ENCODE measurements at regions not wholly inside any gene's neighbourhood (a gene's known extent, or its start where the extent isn't known, plus 50 kb on each side); places are given as distances from the start of the nearest gene placed in this dataset.

- ATAC-seq (no peak), DNase-seq (ENCODE audit: missing footprints) (no peak)
- intact Hi-C loops (cut with DNase I), result no loop called here
Measured at GRCh38 chr5:118778941-118779340, 209.4 kb downstream of the DTWD2 start.

GRCh38 chr5:118777189-118777736 is 211.1 kb downstream of the DTWD2 start:
- no peak for ATAC-seq
- intact Hi-C loops (cut with DNase I), result no loop called here
- DNase-seq (ENCODE audit: missing footprints), result no peak

DNA sequence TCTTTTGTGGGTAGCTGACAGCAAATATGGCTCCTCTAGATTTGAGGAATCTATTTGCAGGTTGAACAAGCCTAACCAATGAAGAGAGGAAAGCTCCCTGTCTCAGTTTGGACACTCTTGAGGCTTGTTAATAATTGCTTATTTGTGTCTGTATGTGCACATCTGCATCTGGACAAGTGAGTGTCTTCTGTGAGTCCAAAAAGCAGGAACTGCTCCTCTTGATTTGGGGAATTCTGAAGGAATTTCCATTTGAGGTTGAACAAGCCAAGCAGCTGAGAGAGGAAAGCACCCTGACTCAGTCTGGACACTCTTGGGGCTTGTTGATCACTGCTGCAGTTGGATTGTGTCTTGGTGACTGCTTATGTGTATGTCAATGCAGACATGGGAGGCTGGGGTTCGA is 211.6 kb downstream of the DTWD2 start:
- intact Hi-C loops (cut with DNase I), result no loop called here
- DNase-seq (ENCODE audit: missing footprints) (no peak), ATAC-seq (no peak)

GRCh38 chr5:118775790-118776499 is 212.4 kb downstream of the DTWD2 start:
- intact Hi-C loops (cut with DNase I), result no loop called here
- ATAC-seq (no peak), DNase-seq (ENCODE audit: missing footprints) (no peak)

DNA sequence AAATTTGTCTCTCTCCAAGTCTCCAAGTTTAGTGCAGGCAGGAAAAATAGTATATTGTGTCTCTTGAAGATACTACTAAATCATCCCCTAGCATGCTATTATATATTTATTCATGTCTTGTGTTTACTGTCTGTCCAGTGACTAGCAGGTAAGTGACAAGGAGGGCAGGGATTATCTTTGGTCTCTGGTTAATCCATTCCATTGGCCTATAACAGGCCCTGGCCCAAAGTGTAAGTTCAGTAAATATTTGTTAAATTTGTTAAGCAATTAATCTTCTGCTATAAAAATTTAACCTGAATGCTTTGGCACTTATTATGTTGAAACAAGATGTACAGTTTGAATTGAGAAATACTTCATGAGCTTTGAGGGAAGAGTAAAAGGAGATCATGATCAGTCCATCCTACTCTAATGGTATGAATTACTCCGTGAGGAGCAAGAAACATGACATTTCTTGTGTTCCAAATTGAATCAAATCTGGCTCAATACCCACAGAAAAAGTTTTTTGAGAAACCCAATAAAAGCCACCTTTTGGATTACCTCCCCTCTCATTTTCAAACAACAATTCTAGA is 219.7 kb downstream of the DTWD2 start:
- intact Hi-C loops (cut with DNase I), result no loop called here
- ATAC-seq (no peak), DNase-seq (ENCODE audit: missing footprints) (no peak)

- DNase-seq (ENCODE audit: missing footprints) (no peak), ATAC-seq (no peak)
- intact Hi-C loops (cut with DNase I), result no loop called here
Measured at GRCh38 chr5:118762291-118762690, 226.1 kb downstream of the DTWD2 start.

GRCh38 chr5:118761814-118762213 is 226.5 kb downstream of the DTWD2 start:
- ATAC-seq (no peak), DNase-seq (ENCODE audit: missing footprints) (no peak)
- intact Hi-C loops (cut with DNase I), result no loop called here

GRCh38 chr5:118752969-118753368 is 235.4 kb downstream of the DTWD2 start:
- no peak for DNase-seq (ENCODE audit: missing footprints)
- intact Hi-C loops (cut with DNase I), result no loop called here
- no peak for ATAC-seq

DNA sequence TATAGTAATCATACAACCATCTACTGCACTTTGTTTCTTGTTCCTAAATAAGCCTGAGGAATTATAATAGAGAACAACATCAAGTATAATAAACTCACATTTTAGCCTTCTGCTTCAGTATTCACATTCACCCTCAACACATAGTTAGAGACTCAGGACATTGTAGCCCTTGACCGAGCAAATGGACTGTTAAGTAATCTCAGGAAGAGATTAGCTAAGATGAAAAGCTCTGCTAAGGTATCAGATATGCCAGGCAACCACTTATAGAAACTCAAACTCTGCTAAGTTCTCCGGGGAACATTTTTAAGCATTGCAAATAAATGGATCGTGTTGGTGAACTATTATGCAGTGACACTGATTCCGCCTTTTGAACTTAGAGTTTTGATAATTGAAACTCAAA is 252.0 kb downstream of the DTWD2 start:
- ATAC-seq, result no peak
- no peak for DNase-seq (ENCODE audit: missing footprints)
- intact Hi-C loops (cut with DNase I), result no loop called here

DNA sequence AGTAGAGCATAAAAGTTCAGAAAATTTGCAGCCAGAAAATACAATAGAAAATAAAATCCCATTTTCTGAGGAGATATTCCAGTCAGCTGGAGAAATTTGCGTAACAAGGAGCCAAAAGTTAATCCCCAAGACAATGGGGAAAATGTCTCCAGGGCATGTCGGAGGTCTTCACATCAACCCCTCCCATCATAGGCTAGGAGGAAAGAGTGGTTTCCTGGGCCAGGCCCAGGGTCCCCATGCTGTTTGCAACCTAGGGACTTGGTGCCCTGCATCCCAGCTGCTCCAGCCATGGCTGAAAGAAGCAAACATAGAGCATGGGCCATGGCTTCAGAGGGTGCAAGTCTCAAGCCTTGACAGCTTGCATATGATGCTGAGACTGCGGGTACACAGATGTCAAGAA is 255.0 kb downstream of the DTWD2 start:
- ATAC-seq (no peak), DNase-seq (ENCODE audit: missing footprints) (no peak)
- intact Hi-C loops (cut with DNase I), result no loop called here

DNA sequence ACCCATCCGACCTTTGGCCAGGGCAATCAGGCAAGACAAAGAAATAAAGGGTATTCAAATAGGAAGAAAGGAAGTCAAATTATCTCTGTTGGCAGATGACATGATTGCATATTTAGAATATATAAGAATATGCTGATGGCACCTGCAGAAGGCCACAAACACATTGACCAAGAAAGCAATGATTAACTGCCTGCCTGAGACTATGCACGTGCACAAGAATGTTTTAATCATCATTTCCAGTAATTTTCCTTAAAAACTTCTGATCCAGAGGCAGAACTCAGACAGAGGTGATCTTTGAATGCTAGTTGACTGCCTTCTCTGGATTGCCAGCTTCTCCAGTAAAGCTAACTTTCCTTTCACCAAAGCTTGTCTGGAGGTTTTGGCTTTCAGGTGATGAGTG is 260.2 kb downstream of the DTWD2 start:
- DNase-seq (ENCODE audit: missing footprints), result no peak
- ATAC-seq, result no peak
- intact Hi-C loops (cut with DNase I), result no loop called here

DNA sequence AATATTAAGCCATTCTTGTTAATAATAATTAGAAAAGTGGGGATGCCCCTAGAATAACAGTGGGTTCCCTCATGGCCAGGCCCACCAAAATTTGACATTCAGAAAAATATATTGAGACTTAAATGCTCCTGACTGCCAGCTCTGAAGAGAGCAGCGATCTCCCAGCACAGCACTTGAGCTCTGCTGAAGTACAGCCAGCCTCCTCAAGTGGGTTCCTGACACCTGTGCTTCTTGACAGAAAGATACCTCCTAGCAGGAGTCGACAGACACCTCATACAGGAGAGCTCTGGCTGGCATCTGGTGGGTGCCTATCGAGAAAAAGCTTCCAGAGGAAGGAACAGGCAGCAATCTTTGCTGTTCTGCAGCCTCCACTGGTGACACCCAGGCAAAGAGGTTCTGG is 261.5 kb downstream of the DTWD2 start:
- DNase-seq (ENCODE audit: missing footprints) (no peak), ATAC-seq (no peak)
- intact Hi-C loops (cut with DNase I), result no loop called here

DNA sequence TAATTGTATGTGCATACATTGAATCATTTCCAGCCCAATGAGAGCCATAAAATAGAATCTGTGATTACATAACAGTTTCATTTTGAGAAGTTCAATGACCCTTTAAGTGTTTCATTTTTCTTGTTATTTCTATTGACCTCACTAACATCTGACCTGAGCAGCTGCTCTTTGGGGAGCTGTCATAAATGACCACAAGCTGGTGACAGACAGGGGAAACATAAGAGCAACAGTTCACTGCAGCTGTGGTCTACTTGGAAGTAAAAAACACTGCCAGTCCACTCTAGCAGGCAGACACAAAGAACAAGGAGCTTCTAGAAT is 265.4 kb downstream of the DTWD2 start:
- DNase-seq (ENCODE audit: missing footprints) (no peak), ATAC-seq (no peak)
- intact Hi-C loops (cut with DNase I), result no loop called here

DNA sequence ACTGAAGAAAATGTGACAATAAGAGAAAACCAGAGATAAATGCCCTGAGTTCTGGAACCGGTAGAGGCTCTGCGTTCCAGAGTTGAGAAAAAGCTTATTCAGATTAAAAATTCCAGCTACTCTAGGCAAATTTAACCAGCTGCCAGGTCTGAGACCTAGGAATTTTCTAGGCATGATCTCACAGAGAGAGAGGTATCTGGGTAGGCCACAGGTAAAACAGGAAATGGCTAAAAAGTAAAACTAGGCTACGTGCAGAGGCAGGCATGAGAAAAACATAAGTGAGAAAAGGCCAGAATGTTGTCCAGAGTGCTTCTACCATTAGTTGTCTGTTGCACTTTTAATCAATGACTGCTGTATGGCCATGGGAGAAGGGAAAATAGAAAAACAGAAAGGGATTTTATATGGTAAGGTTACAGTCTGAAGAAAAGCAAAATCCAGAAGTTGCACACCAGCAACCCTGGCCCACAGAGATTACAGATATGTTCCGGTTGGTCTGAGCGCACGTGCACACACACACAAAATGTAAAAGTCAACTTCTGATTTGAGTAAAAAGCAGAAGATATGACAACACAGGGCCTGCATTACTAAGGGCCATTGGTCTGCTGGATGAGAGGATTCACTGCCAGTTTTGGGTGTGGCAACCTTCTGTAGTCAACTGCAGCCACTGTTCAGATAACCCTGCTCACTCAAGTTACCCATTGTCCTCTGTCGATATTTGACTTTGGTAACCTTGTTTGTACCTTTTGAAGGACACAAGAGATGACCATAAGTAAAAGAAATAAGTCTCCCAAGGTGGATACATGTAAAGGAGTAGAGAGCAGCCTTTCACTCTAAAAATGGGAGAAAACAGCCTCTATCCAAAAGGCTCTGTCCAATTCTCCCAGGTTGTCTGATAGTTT is 266.0 kb downstream of the DTWD2 start:
- no peak for ATAC-seq
- no peak for DNase-seq (ENCODE audit: missing footprints)
- intact Hi-C loops (cut with DNase I), result no loop called here

- no peak for DNase-seq (ENCODE audit: missing footprints)
- intact Hi-C loops (cut with DNase I), result no loop called here
- ATAC-seq, result peak; percentile 13
Measured at GRCh38 chr5:118711727-118712126, 276.6 kb downstream of the DTWD2 start.

- intact Hi-C loops (cut with DNase I), result no loop called here
- DNase-seq (ENCODE audit: missing footprints), result no peak
- no peak for ATAC-seq
Measured at GRCh38 chr5:118705959-118706667, 282.2 kb downstream of the DTWD2 start.

DNA sequence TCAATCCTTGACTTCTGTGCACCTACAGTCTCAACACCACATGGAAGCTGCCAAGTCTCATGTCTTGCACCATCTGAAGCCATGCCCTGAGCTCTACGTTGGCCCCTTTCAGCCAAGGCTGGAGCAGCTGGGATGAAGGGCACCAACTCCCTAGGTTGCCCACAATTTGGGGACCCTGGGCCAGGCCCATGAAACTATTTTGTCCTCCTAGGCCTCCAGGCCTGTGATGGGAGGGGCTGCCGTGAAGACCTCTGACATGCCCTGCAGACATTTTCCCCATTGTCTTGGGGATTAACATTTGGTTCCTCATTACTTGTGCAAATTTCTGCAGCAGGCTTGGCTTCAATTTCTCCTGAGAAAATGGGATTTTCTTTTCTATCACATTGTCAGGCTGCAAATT is 285.1 kb downstream of the DTWD2 start:
- intact Hi-C loops (cut with DNase I), result no loop called here
- no peak for ATAC-seq
- DNase-seq (ENCODE audit: missing footprints), result no peak

GRCh38 chr5:118701791-118702190 is 286.6 kb downstream of the DTWD2 start:
- intact Hi-C loops (cut with DNase I), result no loop called here
- no peak for ATAC-seq
- DNase-seq (ENCODE audit: missing footprints), result no peak

- DNase-seq (ENCODE audit: missing footprints) (no peak), ATAC-seq (no peak)
- intact Hi-C loops (cut with DNase I), result no loop called here
Measured at GRCh38 chr5:118700510-118700909, 287.8 kb downstream of the DTWD2 start.
